ENCODE measurements at regions not wholly inside any gene's neighbourhood (a gene's known extent, or its start where the extent isn't known, plus 50 kb on each side); places are given as distances from the start of the nearest gene placed in this dataset.

DNA sequence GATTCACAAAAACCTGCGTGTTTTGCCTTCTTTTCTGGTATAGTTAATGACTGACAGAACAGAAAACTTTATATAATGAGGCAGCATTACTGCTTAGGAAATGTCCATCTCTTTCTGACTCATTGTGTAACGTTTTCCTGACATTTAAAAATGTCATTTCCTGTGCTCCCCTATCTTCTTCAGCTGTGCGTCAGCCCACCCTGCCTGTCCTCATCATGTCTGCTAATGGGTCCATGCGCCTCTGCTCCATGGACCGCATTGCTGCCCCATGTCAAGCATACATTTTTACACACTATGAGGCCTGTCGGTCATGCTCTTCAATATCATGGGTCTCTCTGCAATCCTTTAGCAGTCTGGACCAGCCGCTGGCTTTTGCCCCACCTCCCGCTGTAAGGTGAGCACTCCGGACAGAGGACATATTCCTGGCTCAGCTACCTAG is 234.3 kb downstream of the CDCA7 start (continued):
- TF ChIP-seq, protein P1, sequence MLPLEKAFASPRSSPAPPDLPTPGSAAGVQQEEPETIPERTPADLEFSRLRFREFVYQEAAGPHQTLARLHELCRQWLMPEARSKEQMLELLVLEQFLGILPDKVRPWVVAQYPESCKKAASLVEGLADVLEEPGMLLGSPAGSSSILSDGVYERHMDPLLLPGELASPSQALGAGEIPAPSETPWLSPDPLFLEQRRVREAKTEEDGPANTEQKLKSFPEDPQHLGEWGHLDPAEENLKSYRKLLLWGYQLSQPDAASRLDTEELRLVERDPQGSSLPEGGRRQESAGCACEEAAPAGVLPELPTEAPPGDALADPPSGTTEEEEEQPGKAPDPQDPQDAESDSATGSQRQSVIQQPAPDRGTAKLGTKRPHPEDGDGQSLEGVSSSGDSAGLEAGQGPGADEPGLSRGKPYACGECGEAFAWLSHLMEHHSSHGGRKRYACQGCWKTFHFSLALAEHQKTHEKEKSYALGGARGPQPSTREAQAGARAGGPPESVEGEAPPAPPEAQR (CRISPR knock-in tag; IDR thresholded peaks at IDR 0.05), result no peak
- TF ChIP-seq OVOL2 (CRISPR knock-in tag; IDR thresholded peaks at IDR 0.05; ENCODE audit: borderline replicate concordance) (no peak), HMGA2 (CRISPR knock-in tag; IDR thresholded peaks at IDR 0.05) (no peak), ZNF671 (CRISPR knock-in tag; IDR thresholded peaks at IDR 0.05) (no peak), ZNF138 (CRISPR knock-in tag; conservative IDR thresholded peaks at IDR 0.05) (no peak)

DNA sequence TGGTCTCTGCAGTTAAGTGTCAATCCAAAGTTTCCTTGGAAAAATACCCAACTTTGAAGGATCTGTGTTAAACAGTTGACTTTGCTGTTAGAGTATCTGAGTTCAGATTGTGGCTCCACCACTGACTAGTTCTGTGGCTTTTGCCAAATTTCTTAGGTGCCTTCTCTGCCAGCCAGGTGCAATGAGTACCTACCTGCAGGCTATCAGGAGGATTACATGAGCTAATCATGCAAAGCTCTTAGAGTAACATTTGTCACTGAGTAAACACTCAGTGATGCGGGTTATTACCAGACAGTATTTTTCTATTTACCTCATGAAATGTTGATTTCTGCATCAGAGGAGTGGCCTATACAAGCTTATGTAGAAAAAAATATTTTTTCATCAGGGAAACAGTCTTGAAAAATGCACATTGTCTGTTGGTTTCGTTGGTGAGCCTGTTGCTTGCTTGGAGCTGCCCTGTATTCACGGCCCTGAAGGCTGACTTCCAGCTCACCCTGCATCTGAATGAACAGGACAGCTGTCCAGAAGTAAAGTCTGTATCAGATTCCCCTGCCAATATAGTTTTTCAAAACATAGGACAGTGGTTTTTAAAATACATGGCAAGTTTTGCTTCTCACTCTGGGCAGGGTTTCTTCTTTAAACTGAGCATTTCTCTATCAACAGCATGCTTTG is 235.1 kb downstream of the CDCA7 start:
- CTCF ChIA-PET, result interaction anchor here (0.6 kb wide), 1 partner anchor 190 kb away, joined by 3 read pairs; no protein-coding TSS in a partner anchor

DNA sequence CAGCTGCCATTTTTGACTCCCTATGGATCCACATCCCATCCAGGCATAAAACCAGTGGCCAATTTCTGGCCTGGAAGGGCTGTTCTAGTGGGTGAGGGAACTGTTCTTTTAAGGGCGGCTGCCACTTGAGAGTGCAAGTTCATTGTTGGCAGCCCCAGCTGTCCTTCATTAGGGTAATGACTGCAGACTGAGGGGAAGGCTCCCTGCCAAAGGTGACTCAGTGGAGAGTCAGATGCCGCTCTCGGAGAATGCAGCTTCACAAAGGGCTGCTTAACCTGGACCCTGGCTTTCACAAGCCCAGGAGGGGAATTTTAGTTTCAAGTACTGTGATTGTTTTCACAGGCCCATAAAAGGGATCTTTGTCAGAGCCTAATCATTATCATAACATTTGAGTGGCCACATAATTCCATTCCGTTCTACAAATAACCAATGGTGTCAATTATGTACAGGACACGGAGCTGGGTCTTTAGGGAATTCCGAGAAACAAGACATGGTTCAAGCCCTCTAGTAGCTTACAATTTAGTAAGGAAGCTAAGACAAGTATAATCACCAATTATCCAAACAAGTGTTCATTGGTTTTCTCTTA is 235.7 kb downstream of the CDCA7 start:
- Mint-ChIP-seq H3K4me3 (no peak overlapping the region), H3K27me3 (ENCODE audit: low read depth) (peaks cover 6% of the 10 kb centered on the region), H3K9me3 (peaks cover 40% of the 10 kb centered on the region), H3K4me1 (peaks cover 9% of the 10 kb centered on the region), H3K36me3 (peaks cover 29% of the 10 kb centered on the region), H3K27ac (no peak overlapping the region)
- DNase-seq (ENCODE audit: low spot score), result no peak
- ChIA-PET POLR2A (no interaction called here), CTCF (no interaction called here)
- ATAC-seq, result no peak
- TF ChIP-seq, protein P2, sequence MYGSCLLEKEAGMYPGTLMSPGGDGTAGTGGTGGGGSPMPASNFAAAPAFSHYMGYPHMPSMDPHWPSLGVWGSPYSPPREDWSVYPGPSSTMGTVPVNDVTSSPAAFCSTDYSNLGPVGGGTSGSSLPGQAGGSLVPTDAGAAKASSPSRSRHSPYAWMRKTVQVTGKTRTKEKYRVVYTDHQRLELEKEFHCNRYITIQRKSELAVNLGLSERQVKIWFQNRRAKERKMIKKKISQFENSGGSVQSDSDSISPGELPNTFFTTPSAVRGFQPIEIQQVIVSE (CRISPR knock-in tag; IDR thresholded peaks at IDR 0.05; ENCODE audit: borderline replicate concordance), result no peak
- TF ChIP-seq ZNF317 (CRISPR knock-in tag; IDR thresholded peaks at IDR 0.05; ENCODE audit: borderline replicate concordance, low read depth) (no peak), RELA (CRISPR knock-in tag; IDR thresholded peaks at IDR 0.05; ENCODE audit: borderline replicate concordance) (no peak), ZNF416 (CRISPR knock-in tag; IDR thresholded peaks at IDR 0.05) (no peak), GTF2I (CRISPR knock-in tag; conservative IDR thresholded peaks at IDR 0.05) (no peak)
- TF ChIP-seq, protein P3, sequence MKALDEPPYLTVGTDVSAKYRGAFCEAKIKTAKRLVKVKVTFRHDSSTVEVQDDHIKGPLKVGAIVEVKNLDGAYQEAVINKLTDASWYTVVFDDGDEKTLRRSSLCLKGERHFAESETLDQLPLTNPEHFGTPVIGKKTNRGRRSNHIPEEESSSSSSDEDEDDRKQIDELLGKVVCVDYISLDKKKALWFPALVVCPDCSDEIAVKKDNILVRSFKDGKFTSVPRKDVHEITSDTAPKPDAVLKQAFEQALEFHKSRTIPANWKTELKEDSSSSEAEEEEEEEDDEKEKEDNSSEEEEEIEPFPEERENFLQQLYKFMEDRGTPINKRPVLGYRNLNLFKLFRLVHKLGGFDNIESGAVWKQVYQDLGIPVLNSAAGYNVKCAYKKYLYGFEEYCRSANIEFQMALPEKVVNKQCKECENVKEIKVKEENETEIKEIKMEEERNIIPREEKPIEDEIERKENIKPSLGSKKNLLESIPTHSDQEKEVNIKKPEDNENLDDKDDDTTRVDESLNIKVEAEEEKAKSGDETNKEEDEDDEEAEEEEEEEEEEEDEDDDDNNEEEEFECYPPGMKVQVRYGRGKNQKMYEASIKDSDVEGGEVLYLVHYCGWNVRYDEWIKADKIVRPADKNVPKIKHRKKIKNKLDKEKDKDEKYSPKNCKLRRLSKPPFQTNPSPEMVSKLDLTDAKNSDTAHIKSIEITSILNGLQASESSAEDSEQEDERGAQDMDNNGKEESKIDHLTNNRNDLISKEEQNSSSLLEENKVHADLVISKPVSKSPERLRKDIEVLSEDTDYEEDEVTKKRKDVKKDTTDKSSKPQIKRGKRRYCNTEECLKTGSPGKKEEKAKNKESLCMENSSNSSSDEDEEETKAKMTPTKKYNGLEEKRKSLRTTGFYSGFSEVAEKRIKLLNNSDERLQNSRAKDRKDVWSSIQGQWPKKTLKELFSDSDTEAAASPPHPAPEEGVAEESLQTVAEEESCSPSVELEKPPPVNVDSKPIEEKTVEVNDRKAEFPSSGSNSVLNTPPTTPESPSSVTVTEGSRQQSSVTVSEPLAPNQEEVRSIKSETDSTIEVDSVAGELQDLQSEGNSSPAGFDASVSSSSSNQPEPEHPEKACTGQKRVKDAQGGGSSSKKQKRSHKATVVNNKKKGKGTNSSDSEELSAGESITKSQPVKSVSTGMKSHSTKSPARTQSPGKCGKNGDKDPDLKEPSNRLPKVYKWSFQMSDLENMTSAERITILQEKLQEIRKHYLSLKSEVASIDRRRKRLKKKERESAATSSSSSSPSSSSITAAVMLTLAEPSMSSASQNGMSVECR (CRISPR knock-in tag; IDR thresholded peaks at IDR 0.05; ENCODE audit: borderline replicate concordance), result no peak
- TF ChIP-seq, protein P1 (CRISPR knock-in tag; IDR thresholded peaks at IDR 0.05), result no peak
- TF ChIP-seq, protein P4, sequence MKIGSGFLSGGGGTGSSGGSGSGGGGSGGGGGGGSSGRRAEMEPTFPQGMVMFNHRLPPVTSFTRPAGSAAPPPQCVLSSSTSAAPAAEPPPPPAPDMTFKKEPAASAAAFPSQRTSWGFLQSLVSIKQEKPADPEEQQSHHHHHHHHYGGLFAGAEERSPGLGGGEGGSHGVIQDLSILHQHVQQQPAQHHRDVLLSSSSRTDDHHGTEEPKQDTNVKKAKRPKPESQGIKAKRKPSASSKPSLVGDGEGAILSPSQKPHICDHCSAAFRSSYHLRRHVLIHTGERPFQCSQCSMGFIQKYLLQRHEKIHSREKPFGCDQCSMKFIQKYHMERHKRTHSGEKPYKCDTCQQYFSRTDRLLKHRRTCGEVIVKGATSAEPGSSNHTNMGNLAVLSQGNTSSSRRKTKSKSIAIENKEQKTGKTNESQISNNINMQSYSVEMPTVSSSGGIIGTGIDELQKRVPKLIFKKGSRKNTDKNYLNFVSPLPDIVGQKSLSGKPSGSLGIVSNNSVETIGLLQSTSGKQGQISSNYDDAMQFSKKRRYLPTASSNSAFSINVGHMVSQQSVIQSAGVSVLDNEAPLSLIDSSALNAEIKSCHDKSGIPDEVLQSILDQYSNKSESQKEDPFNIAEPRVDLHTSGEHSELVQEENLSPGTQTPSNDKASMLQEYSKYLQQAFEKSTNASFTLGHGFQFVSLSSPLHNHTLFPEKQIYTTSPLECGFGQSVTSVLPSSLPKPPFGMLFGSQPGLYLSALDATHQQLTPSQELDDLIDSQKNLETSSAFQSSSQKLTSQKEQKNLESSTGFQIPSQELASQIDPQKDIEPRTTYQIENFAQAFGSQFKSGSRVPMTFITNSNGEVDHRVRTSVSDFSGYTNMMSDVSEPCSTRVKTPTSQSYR (CRISPR knock-in tag; IDR thresholded peaks at IDR 0.05), result no peak

More for the DNA sequence above, 235.1 kb downstream of the CDCA7 start:
- Mint-ChIP-seq H3K9me3 (peaks cover 37% of the 10 kb centered on the region), H3K27me3 (ENCODE audit: low read depth) (peaks cover 6% of the 10 kb centered on the region), H3K4me1 (peaks cover 9% of the 10 kb centered on the region), H3K4me3 (no peak overlapping the region), H3K27ac (no peak overlapping the region), H3K36me3 (peaks cover 29% of the 10 kb centered on the region)
- TF ChIP-seq TEAD4 (CRISPR knock-in tag; IDR thresholded peaks at IDR 0.05), result no peak
- TF ChIP-seq, protein P5, sequence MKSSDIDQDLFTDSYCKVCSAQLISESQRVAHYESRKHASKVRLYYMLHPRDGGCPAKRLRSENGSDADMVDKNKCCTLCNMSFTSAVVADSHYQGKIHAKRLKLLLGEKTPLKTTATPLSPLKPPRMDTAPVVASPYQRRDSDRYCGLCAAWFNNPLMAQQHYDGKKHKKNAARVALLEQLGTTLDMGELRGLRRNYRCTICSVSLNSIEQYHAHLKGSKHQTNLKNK (CRISPR knock-in tag; IDR thresholded peaks at IDR 0.05), result no peak
- TF ChIP-seq, protein P6, sequence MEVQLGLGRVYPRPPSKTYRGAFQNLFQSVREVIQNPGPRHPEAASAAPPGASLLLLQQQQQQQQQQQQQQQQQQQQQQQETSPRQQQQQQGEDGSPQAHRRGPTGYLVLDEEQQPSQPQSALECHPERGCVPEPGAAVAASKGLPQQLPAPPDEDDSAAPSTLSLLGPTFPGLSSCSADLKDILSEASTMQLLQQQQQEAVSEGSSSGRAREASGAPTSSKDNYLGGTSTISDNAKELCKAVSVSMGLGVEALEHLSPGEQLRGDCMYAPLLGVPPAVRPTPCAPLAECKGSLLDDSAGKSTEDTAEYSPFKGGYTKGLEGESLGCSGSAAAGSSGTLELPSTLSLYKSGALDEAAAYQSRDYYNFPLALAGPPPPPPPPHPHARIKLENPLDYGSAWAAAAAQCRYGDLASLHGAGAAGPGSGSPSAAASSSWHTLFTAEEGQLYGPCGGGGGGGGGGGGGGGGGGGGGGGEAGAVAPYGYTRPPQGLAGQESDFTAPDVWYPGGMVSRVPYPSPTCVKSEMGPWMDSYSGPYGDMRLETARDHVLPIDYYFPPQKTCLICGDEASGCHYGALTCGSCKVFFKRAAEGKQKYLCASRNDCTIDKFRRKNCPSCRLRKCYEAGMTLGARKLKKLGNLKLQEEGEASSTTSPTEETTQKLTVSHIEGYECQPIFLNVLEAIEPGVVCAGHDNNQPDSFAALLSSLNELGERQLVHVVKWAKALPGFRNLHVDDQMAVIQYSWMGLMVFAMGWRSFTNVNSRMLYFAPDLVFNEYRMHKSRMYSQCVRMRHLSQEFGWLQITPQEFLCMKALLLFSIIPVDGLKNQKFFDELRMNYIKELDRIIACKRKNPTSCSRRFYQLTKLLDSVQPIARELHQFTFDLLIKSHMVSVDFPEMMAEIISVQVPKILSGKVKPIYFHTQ (CRISPR knock-in tag; IDR thresholded peaks at IDR 0.05), result no peak
- no peak for TF ChIP-seq ZNF671 (CRISPR knock-in tag; IDR thresholded peaks at IDR 0.05)
- DNase-seq (ENCODE audit: low spot score), result no peak
- no peak for ATAC-seq
- POLR2A ChIA-PET, result no interaction called here

Data from WTC11 (cell line).